PC-9 (cell line): ENCODE measurements at regions not wholly inside any gene's neighbourhood (a gene's known extent, or its start where the extent isn't known, plus 50 kb on each side); places are given as distances from the start of the nearest gene placed in this dataset.
A peak's percentile ranks its signal among the peaks of the same experiment; 100 is the strongest.
"Not testable (repeated sequence)": the region's sequence is repeated elsewhere in the genome, so short reads cannot be mapped to it uniquely, and the experiment has no call there.

ENCODE experiments used
- BruUV-seq: library from RNA; stranded (reverse); fragments of 400-500 nt; replicated peaks from 2 replicates; lab custom pipeline; 2021; lab: Mats Ljungman, UMichigan
- CTCF ChIA-PET: fragments of 300-600 bp; sonication (Branson Sonifier 250); formaldehyde crosslinking; loops from one replicate; lab custom pipeline; 2022; ENCODE audit warnings: antibody characterized with exemption; lab: Charles Lee
- POLR2A ChIA-PET: fragments of 300-600 bp; sonication (Branson Sonifier 250); formaldehyde crosslinking; loops from one replicate; lab custom pipeline; 2022; ENCODE audit warnings: antibody characterized with exemption; ENCODE audit not compliant: unreplicated experiment; lab: Charles Lee
- DNase-seq, 2 experiments: peaks; one replicate each; pipeline versions ENCODE4 v3.0.0 to v3.0.0-alpha.2; 2015 to 2022; ENCODE audit warnings: mixed read lengths in 1 of 2
- H2AFZ ChIP-seq: fragments of 200-600 bp; sonication (generic); 2 replicates; pipeline ENCODE4 v1.8.1; 2017; ENCODE audit warnings: antibody characterized with exemption
- H3F3A ChIP-seq: fragments of 200-600 bp; sonication (generic); 2 replicates; pipeline ENCODE4 v1.8.1; 2017; ENCODE audit warnings: antibody characterized with exemption, mild to moderate bottlenecking, low read depth; ENCODE audit not compliant: insufficient read depth
- H3K27ac ChIP-seq: fragments of 200-600 bp; sonication (generic); 2 replicates; pipeline ENCODE4 v1.6.1; 2016; ENCODE audit warnings: mixed run types
- H3K27me3 ChIP-seq: fragments of 200-600 bp; sonication (generic); 2 replicates; pipeline ENCODE4 v1.6.1; 2016; ENCODE audit warnings: low read depth, mixed run types; ENCODE audit not compliant: insufficient read depth
- H3K36me3 ChIP-seq: fragments of 200-600 bp; sonication (generic); 2 replicates; pipeline ENCODE4 v1.6.1; 2016; ENCODE audit warnings: low read depth, mixed run types
- H3K4me1 ChIP-seq: fragments of 200-600 bp; sonication (generic); replicated peaks from 2 replicates; pipeline ENCODE4 v1.6.1; 2016; ENCODE audit warnings: mixed run types; ENCODE audit not compliant: insufficient read depth
- H3K4me2 ChIP-seq: fragments of 200-600 bp; sonication (generic); 2 replicates; pipeline ENCODE4 v1.6.1; 2017; ENCODE audit warnings: mixed run types
- H3K4me3 ChIP-seq: fragments of 200-600 bp; sonication (generic); 2 replicates; pipeline ENCODE4 v1.6.1; 2016; ENCODE audit warnings: mixed run types
- H3K79me2 ChIP-seq: fragments of 200-600 bp; sonication (generic); 2 replicates; pipeline ENCODE4 v1.6.1; 2017; ENCODE audit warnings: low read depth, mixed run types
- H3K9me2 ChIP-seq: fragments of 200-600 bp; sonication (generic); 2 replicates; pipeline ENCODE4 v1.8.1; 2017; ENCODE audit warnings: mild to moderate bottlenecking; ENCODE audit not compliant: insufficient read depth
- H3K9me3 ChIP-seq: fragments of 200-600 bp; sonication (generic); 2 replicates; pipeline ENCODE4 v1.8.1; 2016; ENCODE audit warnings: low read depth; ENCODE audit not compliant: insufficient read depth
- H4K20me1 ChIP-seq: fragments of 200-600 bp; sonication (generic); 2 replicates; pipeline ENCODE4 v1.8.1; 2017; ENCODE audit not compliant: insufficient read depth
- CTCF ChIP-seq: fragments of 200-600 bp; sonication (generic); conservative IDR thresholded peaks from 2 replicates; pipeline ENCODE4 v1.6.1; 2017; ENCODE audit warnings: mixed run types, antibody characterized with exemption, mild to moderate bottlenecking, moderate library complexity
- EZH2 ChIP-seq: fragments of 200-600 bp; sonication (generic); IDR thresholded peaks from 2 replicates; pipeline ENCODE4 v1.8.0; 2017; ENCODE audit warnings: antibody characterized with exemption, low read depth
- intact Hi-C: fragments of 100-400 bp; cut with micrococcal nuclease; formaldehyde crosslinking; loops from one replicate; pipeline ENCODE4 v1.10.0; 2022; ENCODE audit not compliant: unreplicated experiment

GRCh38 chr12:105523164-105524057 lies 192.9 kb downstream of the C12orf75 start:
- H2AFZ ChIP-seq = no peak overlapping the region
- no peaks in the 10 kb centered on the region for H3F3A ChIP-seq
- no TSS peak for BruUV-seq
- DNase-seq = peak in 1 of 2 experiments; percentile 4
- no peaks in the 10 kb centered on the region for H3K36me3 ChIP-seq
- no peak overlapping the region for H3K4me2 ChIP-seq
- no peaks in the 10 kb centered on the region for H3K9me2 ChIP-seq
- H3K9me3 ChIP-seq = peaks cover 5% of the 10 kb centered on the region; the same call in 1 of the 2 replicates
- TF ChIP-seq CTCF (no peak), EZH2 (no peak)
- no peaks in the 10 kb centered on the region for H3K4me1 ChIP-seq
- H3K4me3 ChIP-seq = no peak overlapping the region
- CTCF ChIA-PET = no interaction called here
- H3K27me3 ChIP-seq = no peaks in the 10 kb centered on the region
- intact Hi-C loops = no loop called here
- H3K79me2 ChIP-seq = no peaks in the 10 kb centered on the region
- POLR2A ChIA-PET = no interaction called here
- H3K27ac ChIP-seq = no peak overlapping the region
- no peaks in the 10 kb centered on the region for H4K20me1 ChIP-seq

- Histone ChIP-seq H3K36me3 (no peaks in the 10 kb centered on the region), H3F3A (no peaks in the 10 kb centered on the region), H3K9me3 (0 out of 2 replicates have a peak, but pooled peaks cover 3% of the 10 kb centered on the region), H3K27ac (no peak overlapping the region), H3K4me1 (no peaks in the 10 kb centered on the region), H3K4me3 (no peak overlapping the region), H2AFZ (no peak overlapping the region), H3K9me2 (no peaks in the 10 kb centered on the region), H3K4me2 (no peak overlapping the region), H3K79me2 (no peaks in the 10 kb centered on the region), H4K20me1 (no peaks in the 10 kb centered on the region), H3K27me3 (no peaks in the 10 kb centered on the region)
- TF ChIP-seq EZH2 (no peak), CTCF (no peak)
- ChIA-PET CTCF (no interaction called here), POLR2A (no interaction called here)
- DNase-seq = no peak
- BruUV-seq = no TSS peak
- intact Hi-C loops = no loop called here
Observed at GRCh38 chr12:105524961-105525360, 194.5 kb downstream of the C12orf75 start.

GRCh38 chr12:105534068-105534467 lies 203.6 kb downstream of the C12orf75 start:
- Histone ChIP-seq H3K9me2 (no peaks in the 10 kb centered on the region), H3K36me3 (no peaks in the 10 kb centered on the region), H3K4me2 (no peak overlapping the region), H3K4me1 (peaks cover 14% of the 10 kb centered on the region), H3K27me3 (no peaks in the 10 kb centered on the region), H3K4me3 (no peak overlapping the region), H3F3A (peaks cover 6% of the 10 kb centered on the region; the same call in 1 of the 2 replicates), H4K20me1 (no peaks in the 10 kb centered on the region), H2AFZ (no peak overlapping the region), H3K27ac (no peak overlapping the region), H3K9me3 (peaks cover 10% of the 10 kb centered on the region; the same call in 1 of the 2 replicates), H3K79me2 (no peaks in the 10 kb centered on the region)
- DNase-seq = no peak
- TF ChIP-seq EZH2 (no peak), CTCF (no peak)
- POLR2A ChIA-PET = no interaction called here
- intact Hi-C loops = no loop called here
- no TSS peak for BruUV-seq
- CTCF ChIA-PET = no interaction called here

- CTCF ChIA-PET, H3F3A ChIP-seq, H4K20me1 ChIP-seq, H3K9me3 ChIP-seq, H3K9me2 ChIP-seq, H2AFZ ChIP-seq, DNase-seq, POLR2A ChIA-PET, BruUV-seq, H3K79me2 ChIP-seq, H3K4me3 ChIP-seq, H3K4me2 ChIP-seq, H3K36me3 ChIP-seq, intact Hi-C loops, H3K27me3 ChIP-seq, H3K27ac ChIP-seq: not testable (repeated sequence)
- H3K4me1 ChIP-seq = peaks cover 14% of the 10 kb centered on the region
Observed at GRCh38 chr12:105535033-105535432, 204.5 kb downstream of the C12orf75 start.
